ENCODE measurements at regions not wholly inside any gene's neighbourhood (a gene's known extent, or its start where the extent isn't known, plus 50 kb on each side); places are given as distances from the start of the nearest gene placed in this dataset.

DNA sequence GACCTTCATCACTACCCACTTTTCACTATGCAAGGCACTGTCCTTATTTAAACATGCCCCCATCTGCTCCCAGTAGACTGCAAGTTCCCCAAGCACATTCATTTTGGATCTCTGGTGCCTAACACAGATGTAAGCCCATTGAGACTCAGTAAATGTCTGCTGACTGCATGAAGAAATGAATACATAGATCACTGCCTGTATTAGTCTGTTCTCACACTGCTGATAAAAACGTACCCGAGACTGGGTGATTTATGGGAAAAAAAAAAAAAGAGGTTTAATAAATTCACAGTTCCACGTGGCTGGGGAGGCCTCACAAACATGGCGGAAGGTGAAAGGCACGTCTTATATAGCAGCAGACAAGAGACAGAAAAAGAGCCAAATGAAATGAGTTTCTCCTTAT is 204.9 kb downstream of the ATG4C start:
- DNase-seq (ENCODE audit: low read depth): no peak

DNA sequence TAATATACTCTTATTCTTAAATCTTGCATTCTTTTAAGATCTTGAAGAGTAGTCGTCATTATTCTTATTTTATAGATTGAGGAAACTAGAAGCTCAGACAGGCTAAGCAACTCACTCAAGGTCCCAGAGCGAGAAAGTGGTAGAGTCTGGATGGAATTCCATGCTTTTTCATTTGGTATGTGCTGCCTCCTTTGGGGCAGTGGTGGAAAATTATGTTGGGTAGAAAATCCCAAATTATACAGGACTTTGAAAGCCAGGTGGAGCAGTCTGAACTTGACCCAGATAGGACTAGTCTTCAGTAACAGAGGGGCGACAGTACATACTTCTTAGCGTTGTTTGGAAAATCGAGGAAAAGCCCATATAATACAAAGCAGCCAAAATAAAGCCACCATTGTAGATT is 205.6 kb downstream of the ATG4C start:
- no peak for DNase-seq (ENCODE audit: low read depth)

DNA sequence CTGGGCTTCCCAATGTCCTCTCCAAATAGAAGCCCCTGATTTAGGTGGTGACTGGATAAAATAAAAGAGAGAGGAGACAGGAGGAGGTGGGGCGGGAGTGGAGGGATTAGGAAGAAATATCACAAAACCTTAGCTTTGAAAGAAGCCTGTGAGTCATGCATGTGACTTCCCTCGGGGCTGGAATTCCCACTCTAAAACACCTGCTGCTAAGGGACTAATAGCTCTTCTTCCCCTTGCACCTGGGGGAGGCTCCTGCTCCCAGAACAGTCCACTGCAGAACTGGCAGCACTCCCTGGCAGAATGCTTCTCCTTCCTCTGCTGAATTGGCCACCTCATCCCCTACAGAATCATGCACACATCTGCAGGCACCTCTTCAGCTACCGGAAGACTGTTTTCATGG is 207.2 kb downstream of the ATG4C start:
- no peak for DNase-seq (ENCODE audit: low read depth)

DNA sequence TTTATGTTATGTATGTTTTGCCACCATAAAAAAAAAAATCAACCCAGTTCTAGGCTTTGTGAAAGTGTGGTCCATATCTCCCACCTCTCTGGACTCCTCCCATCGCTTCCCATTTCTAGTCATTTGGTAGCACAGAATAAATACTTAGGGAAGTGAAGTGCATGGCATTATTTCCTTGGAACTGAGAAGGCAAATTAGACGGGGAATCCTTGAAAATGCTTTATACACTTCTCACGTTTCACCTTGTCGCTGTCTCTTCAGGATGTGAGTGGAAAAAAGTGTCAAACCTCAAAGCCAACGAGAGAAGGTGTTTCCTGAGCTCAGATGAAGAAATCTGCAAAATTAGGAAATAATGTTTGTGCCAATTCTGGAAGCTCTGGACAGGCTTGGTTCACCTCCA is 209.9 kb downstream of the ATG4C start:
- no peak for DNase-seq (ENCODE audit: low read depth)

DNA sequence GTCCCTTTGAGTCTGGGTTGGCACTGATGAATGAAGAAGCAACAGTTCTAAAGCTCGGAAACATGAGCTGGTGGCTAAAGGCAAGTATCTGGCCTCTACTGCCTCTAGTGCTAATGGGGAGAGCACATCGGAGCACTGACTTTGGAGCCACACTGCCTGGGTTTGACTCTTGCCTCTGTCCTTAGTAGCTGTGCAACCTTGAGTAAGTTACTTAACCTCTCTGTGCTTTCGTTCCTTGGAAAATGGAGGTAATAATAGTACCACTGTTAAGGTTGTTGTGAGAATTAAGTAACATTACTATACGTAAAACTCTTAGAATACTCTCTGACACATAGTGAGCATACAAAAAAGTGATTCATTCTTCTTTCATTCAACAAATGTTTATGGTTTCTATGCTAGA is 211.2 kb downstream of the ATG4C start:
- no peak for DNase-seq (ENCODE audit: low read depth)

DNA sequence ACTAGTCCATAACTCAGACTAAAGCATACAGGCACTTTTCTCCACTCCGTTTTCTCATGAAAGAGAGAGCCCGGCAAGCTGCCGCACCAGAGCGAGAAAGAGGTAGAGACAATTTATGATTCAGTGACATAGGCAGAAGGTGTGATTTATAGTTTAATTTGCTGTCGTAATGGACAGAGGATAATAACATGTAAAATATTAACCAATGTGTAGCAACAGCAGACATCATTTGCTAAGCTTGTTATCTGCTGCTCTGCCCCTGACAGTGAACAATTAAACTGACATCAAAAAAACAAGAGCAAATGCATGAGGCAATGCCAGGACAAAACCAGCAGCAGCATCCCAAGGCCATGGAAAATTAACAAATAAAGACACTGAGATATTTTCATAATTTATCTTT is 214.0 kb downstream of the ATG4C start:
- no peak for DNase-seq (ENCODE audit: low read depth)

DNA sequence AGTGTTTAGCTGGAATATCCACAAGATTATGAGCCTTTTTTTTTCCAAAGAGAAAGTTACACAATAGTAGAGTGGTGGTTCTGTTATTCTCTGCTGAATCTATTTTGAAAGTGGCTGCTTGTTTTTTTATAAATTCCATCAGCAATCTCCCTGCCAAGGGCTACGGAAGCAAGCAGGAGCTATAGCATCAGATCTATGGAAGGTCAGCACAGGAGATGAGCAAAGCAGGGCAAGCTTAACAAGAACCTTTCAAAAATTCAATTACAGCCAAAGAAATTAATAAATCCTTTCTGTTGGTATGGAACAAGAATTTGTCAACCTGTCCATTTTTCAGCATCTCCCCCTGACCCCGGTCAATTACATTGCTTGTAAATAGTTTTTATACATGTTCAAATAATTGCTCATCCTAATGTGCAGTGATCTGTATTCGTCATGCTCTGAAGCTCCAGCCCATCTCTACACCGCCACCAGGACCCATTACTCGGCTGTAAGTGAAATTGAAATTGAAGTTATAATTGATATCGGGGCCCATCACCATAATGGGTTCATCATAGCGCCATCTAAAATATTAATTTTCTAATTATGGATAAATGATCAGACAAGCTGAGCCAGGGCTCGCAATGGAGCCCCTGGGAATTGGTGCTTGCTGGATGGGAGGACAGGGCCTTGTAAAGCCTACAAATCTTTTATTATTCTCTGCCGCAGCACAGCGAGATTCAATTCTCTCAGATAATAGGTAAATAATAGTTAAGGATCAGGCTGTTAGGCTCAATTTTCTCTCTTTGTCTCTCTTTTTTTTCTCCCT is 215.1 kb downstream of the ATG4C start:
- no peak for DNase-seq (ENCODE audit: low read depth)

DNA sequence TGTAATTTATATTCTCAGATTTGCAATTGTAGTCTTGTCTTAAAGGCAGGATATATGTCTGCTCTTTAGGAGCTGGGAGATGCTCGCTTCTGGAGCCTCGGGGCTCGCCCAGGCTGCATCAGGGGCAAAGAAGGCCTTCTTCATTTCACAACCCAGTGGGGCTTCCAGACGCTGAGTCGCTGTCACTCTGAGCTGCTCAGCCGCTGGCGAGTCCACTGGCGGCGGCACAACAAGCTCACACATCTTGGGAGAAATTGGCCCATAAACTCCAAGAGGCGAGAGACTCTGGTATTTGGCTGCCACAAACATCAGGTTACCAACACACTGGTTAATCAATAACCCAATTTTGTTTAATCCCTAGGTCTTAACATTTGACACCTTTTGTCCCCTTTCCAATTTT is 216.6 kb downstream of the ATG4C start:
- no peak for DNase-seq (ENCODE audit: low read depth)

DNA sequence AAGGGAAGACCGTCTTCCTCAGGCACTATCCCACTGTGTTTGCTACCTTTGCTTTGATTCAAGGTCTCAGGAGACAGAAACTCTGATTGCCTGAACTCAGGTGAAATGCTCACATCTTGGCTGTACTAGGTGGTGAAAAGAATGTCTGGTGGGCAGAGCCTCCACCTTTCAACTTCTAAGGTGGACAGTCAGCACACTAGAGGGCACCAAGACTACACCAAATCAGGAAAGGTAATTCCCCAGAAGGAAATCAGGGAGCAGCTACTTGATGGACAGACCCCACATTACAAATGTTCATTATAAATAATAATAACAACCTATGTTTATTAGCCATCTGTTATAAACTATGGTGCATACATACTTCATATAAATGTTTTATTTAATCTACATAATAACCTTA is 220.9 kb downstream of the ATG4C start:
- DNase-seq (ENCODE audit: low read depth): no peak

DNA sequence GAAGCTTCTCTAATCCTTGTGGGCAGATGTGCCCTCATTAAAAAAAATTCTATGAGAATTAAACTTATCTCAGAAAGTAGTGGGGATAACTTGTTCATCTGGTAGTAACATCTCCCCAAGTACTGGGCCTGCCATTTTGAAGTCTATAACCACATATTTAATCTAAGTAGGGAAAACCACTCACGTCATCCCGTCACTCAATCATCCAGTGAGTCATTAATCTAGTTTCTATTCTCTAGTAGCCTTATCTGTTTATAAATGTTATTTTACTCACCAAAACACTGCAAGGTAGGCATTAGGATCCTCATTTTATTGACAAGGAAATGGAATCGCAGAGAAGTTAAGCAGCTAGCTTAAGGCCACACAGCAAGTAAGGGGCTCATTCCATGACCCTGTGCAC is 221.9 kb downstream of the ATG4C start:
- DNase-seq (ENCODE audit: low read depth): no peak

DNA sequence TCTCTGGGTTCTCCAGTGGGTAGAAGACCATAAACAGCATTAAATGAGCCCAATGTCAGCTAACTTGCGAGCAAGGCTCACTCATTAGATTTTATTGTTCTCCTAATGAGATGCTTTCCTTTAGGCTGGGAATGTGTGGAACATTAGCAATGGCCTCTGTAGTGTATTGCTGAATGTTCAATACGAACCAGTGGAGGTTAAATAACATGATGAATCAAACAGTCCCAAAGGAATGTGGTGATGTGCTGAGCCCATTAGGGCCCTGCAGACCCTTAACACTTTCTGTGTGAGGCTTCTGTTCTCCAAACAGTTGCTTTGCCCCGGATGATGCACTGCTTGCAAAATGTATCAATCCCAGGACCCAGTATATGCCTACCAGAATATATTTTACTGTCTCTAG is 225.5 kb downstream of the ATG4C start:
- no peak for DNase-seq (ENCODE audit: low read depth)

DNA sequence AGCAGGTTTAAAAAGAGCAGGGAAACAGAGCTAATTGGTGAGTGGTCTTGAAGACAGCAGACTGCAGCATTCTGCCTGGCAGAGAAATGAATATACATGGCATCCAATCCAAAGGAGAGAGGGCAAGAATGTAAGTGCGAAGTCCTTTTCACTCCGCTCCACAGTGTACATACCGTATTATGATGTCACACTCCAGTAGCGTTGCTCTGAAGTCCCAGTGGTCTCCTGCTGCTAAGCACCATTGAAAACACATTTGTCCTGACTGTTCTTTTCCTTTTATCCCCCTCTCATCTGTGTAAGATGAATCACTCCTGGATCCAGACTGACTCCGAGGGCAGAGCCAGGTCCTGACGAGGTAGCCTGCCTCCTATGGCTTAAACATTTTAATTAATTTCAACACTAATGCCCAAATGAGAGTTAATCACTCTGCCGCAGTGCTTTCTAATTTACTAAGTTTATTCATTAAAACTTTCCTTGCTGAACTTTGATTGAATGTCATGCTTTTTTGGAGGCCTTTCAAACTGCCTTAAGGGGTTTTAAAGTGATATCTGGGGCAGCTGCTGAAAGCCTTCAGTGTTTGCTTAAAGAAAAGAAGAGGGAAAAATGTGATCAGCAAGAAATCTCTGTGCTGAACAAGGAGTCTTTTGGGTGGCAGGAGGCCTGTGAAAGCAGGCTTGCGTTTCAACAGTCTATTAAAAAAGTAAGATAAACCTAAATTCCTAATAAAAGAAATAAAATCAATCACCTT is 227.2 kb downstream of the ATG4C start:
- DNase-seq (ENCODE audit: low read depth): no peak

DNA sequence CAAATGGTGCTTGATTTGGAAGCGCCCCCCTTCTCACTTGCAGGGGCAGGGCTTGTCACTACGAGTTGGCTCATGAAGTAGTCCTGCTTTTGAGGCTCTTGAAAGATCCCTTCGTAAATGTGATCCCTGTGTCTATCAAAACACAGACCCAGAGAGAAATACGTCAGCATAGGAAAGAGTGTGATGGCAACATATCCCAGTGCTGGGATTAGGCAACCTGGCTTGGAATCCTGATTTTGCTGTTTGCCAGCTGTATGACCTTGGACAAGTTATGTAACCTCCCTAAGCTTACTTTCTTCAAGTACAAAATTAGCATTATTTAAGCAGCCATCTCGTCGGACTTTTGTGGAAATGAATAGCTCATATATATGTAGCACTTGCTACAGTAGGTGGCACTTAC is 228.4 kb downstream of the ATG4C start:
- DNase-seq (ENCODE audit: low read depth): no peak

DNA sequence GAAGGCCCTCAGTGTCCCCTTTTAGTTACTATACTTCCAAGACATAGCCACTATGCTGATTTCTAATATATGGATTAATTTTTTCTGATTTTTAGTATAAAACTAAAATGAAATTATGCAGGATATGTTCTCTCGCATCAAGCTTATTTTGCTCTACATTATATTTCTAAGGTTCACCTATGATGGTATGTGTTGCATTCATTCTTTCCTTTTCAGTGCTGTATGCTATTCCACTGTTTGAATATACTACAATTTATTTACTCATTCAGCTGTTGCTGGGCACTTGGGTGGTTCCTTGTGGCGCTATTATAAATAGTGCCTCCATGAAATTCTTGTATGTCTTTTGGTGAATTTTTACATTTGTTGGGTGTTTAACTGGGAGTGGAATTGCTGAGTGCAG is 230.3 kb downstream of the ATG4C start:
- no peak for DNase-seq (ENCODE audit: low read depth)

DNA sequence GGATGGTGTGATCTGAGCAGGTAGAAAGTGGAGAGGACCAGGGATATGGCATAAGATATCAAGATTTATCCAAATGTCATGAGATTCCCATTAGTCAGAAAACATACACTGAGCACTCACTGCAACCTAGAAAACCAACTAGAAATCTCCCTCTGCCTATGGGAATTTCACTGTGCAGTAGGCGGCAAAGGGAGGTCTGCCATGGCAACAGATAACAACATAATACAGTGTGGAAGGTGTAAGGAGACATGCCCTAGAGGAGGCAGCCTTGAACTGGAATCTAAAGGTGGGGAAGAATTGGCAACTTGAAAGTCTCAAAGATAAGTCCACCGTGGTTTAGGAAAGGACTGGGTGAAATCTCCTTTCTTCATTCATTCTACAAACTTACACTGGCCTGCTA is 238.4 kb downstream of the ATG4C start:
- no peak for DNase-seq (ENCODE audit: low read depth)

DNA sequence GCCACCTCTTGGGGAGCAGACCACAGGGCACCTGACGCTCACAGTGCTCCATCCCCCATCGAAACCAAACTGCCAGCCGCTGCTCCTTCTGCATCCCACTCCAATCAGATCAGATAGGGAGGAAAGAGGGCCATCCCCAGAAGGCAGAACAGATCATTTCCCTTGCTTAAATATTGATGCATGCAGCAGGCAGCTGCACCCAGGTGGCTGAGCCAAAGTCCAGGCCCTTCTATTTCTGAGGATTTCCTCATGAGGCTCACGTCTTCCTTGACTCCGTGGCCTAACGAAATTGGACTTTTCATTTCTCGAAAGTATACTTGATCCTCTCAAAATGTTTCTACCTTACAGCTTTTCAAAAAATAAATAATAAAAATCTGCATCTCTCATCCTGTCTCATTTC is 239.2 kb downstream of the ATG4C start:
- no peak for DNase-seq (ENCODE audit: low read depth)

DNA sequence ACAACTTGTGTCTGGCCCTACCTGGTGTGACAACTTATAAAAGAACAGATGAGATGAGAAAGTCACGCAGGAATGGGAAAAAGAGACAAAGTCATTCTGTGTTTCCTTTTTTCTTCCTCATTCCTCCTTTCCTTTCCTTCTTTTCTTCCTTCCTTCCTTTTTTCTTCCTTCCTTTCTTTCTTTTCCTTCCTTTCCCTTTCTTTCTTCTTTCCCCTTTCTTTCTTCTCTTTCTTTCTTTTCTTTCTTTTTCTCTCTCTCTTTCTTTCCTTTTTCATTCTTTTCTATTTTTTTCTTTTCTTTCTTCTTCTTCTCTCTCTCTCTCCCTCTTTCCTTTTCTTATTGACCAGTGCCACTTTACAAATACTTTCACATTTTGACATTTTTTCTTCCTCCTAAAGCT is 239.7 kb downstream of the ATG4C start:
- DNase-seq (ENCODE audit: low read depth): no peak

DNA sequence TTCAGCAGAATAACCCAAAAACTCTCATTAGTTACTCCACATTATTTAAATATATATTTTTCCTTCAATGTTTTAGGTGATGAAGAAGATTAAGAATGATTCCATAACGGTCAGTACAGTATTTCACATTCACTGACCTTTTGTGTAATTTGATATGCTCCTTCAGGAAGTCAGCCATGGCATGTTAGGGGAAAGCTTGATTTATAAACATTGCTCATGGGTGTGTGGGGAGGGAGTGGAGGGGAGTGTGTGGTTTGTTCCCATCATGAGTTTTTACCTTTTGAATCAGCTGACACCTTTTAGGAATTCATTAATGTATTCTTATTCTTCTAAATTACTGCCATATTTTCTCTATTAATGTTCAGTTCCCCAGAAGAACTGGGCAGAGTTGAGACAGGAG is 240.2 kb downstream of the ATG4C start:
- no peak for DNase-seq (ENCODE audit: low read depth)

DNA sequence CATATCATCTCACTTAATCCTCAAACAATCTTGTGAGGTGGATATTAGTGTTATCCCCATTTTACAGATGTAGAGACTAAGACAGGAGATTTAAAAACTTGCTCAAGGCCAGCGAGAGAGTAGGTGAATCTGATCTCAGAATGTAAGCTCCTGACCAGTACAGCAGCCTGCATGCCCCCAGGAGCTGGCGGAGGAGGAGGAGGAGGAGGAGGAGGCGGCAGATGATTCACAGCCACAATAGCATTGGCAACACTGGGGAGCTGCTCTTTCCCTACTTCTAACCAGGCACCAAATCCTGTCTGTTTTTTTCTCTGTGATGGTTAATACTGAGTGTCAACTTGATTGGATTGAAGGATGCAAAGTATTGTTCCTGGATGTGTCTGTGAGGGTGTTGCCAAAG is 243.2 kb downstream of the ATG4C start:
- no peak for DNase-seq (ENCODE audit: low read depth)

DNA sequence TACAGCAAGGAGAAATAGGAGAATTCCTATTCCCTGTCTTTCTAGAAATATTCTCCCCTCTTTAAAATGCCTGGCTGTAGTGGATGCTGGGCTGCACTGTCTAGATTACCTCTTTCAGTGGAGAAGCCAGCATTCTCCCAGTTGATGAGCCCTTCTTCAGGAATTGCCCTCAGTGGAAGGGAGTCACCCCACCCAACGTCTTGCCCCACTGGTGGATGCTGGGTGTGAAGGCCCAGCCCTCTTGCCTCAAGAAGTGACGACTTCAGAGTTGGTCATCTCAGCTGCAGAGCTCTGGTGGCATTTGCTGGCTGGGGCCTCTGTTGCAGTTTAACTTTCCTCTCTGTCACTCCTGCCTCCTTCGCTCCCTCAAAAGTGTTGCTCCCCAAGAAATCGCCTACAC is 248.2 kb downstream of the ATG4C start:
- no peak for DNase-seq (ENCODE audit: low read depth)

DNA sequence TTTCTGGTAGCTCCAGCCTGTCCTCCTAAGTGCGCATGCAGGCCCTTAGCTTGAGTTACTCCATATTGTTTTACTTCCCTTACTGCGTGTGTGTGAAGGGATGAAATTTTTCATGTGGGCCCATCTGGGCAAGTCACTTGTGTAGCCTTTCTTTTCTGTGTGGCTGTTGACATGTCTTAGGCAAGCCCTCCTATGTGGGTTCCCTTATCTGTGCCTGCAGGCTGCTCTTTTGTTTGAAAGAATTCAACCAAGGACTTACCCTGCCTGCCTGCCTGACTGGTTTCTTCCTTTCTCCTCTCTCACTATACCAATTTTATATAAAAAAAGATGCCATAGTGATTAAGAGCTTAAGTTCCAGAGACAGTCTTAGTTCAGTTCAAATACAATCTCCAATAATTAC is 249.3 kb downstream of the ATG4C start:
- no peak for DNase-seq (ENCODE audit: low read depth)

DNA sequence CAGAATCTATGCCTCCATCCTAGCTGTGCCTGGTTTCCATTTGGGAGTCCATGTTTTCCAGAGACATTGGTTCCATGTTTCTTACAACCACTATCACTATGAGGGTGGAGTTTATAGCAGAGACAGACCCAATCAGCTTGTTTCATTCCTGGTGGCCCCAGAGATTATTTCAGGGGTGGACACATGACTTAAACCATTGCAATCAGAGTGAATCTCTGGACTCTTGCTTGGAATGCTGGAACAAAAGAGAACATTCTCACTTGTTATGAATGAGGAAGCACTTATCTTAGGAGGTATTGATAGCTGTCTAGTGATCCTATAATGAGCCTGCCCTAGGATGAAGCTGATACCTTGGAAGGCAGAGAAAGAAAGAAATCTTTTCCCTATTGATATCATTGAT is 250.3 kb downstream of the ATG4C start:
- DNase-seq (ENCODE audit: low read depth): no peak

DNA sequence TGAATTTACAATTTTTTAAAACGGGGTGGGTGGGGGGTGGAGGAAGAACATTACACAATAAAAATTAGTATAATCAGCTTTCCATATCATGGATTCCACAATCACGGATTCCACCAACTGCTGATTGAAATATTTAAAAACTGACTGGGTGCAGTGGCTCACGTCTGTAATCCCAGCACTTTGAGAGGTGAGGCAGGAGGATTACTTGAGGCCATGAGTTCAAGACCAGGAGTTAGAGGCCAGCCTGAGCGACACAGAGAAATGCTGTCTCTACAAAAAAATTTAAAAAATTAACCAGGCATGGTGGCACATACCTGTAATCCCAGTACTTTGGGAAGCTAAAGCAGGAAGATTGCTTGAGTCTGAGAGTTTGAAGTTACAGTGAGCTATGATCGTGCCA is 254.7 kb downstream of the ATG4C start:
- DNase-seq (ENCODE audit: low read depth): no peak

DNA sequence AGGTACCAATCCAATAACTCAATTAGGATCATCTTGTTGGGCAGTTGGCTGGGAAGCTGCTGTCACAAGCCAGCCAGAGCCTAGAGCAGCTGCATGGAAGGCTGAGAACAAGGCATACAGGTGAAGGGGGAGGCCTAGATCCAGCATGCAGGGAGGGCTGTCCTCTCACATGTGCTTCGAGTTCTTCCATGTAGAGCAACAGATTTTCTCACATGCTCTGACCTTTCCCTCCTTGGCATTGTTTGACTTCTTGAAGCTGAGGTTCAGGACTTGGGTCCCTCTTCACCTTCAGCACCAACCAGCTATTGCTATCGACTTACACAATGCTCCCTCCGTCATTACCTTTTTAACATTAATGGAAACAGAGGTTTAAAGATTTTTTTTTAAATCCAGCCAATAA is 257.7 kb downstream of the ATG4C start:
- no peak for DNase-seq (ENCODE audit: low read depth)
